Vagina (tissue), 2 donors: ENCODE measurements at regions not wholly inside any gene's neighbourhood (a gene's known extent, or its start where the extent isn't known, plus 50 kb on each side); places are given as distances from the start of the nearest gene placed in this dataset.

ENCODE experiments used
- CTCF ChIP-seq, 3 experiments: fragments of 450-650 bp in 2 of 3; fragments of 200-600 bp in 1 of 3; sonication (generic) in 1 of 3; IDR thresholded peaks; one replicate each; pipeline ENCODE4 v1.5.1; 2017 to 2019; ENCODE audit warnings: antibody characterized with exemption in 3 of 3, mild to moderate bottlenecking in 2 of 3, moderate library complexity in 2 of 3
- POLR2AphosphoS5 ChIP-seq, 2 donors: sonication (generic); formaldehyde crosslinking; IDR thresholded peaks; one replicate each; pipeline ENCODE4 v1.9.0; 2017; ENCODE audit warnings: antibody characterized with exemption in 2 of 2, mild to moderate bottlenecking in 2 of 2, low read depth in 1 of 2; ENCODE audit not compliant: insufficient read depth in 1 of 2

DNA sequence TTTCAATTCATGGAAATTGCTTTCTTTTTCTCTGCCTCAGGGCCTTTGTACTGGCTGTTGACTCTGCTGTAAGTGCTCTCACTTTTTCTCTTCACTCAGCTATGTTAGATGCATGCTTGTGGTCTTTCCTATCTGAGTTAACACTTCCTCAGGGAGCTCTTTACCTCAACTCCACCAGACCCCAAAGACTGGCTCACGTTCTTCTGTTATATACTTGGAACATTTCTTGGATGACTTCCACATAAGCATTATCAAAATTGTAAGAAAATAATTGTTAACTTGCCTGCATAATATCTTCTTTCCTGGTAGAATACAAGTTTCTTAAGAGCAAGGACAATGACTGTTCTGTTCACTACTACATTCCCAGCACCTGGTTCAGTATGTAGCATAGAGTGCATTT is 455.9 kb downstream of the EBF1 start:
- TF ChIP-seq POLR2AphosphoS5 (IDR thresholded peaks at IDR 0.05; ENCODE audit: insufficient read depth in 1 of 2, low read depth in 1 of 2): no peak
- no peak for TF ChIP-seq CTCF (IDR thresholded peaks at IDR 0.05)
